Neuronal stem cell (in vitro differentiated cells): ENCODE measurements at regions not wholly inside any gene's neighbourhood (a gene's known extent, or its start where the extent isn't known, plus 50 kb on each side); places are given as distances from the start of the nearest gene placed in this dataset.
A peak's percentile ranks its signal among the peaks of the same experiment; 100 is the strongest.

Source experiments
- DNase-seq: peaks from one replicate; pipeline ENCODE4 v3.0.0-alpha.2; 2013; ENCODE audit warnings: low spot score
- H2AFZ ChIP-seq: one replicate; pipeline ENCODE4 v1.6.1; 2013; ENCODE audit warnings: mild to moderate bottlenecking, low read length, inconsistent platforms
- H2AK5ac ChIP-seq: 2 replicates; pipeline ENCODE4 v1.6.1; 2013; ENCODE audit warnings: low read depth, mild to moderate bottlenecking, inconsistent platforms, low read length, moderate library complexity, mixed read lengths
- H2BK120ac ChIP-seq: 2 replicates; pipeline ENCODE4 v1.6.1; 2013; ENCODE audit warnings: low read depth, mild to moderate bottlenecking, inconsistent platforms, low read length, moderate library complexity, mixed read lengths
- H2BK12ac ChIP-seq: one replicate; pipeline ENCODE4 v1.6.1; 2013; ENCODE audit warnings: low read length, inconsistent platforms
- H2BK15ac ChIP-seq: 2 replicates; pipeline ENCODE4 v1.6.1; 2013; ENCODE audit warnings: mild to moderate bottlenecking, low read length, inconsistent platforms, mixed read lengths
- H2BK5ac ChIP-seq: one replicate; pipeline ENCODE4 v1.6.1; 2013; ENCODE audit warnings: inconsistent platforms, mild to moderate bottlenecking, low read length, moderate library complexity
- H3K14ac ChIP-seq: one replicate; pipeline ENCODE4 v1.6.1; 2013; ENCODE audit warnings: low read length, inconsistent platforms
- H3K18ac ChIP-seq: 2 replicates; pipeline ENCODE4 v1.6.1; 2013; ENCODE audit warnings: low read length, inconsistent platforms
- H3K23ac ChIP-seq: 2 replicates; pipeline ENCODE4 v1.6.1; 2013; ENCODE audit warnings: low read depth, mild to moderate bottlenecking, mixed read lengths, low read length, inconsistent platforms; ENCODE audit not compliant: poor library complexity
- H3K27ac ChIP-seq: replicated peaks from 3 replicates; pipeline ENCODE4 v1.5.1; 2013; ENCODE audit warnings: low read length, inconsistent platforms
- H3K27me3 ChIP-seq, 3 experiments: 2 replicates each; pipeline ENCODE4 v1.6.1; 2013; ENCODE audit warnings: low read length in 3 of 3, mild to moderate bottlenecking in 2 of 3, inconsistent platforms in 1 of 3, low read depth in 1 of 3, mixed read lengths in 1 of 3, moderate library complexity in 1 of 3; ENCODE audit not compliant: control insufficient read depth in 3 of 3, insufficient read depth in 3 of 3
- H3K36me3 ChIP-seq, 2 donors: replicated peaks in 1 of 2; 2 replicates each; pipeline ENCODE4 v1.6.1; 2013; ENCODE audit warnings: low read length in 2 of 2; ENCODE audit not compliant: control insufficient read depth in 2 of 2, insufficient read depth in 2 of 2
- H3K4ac ChIP-seq: 2 replicates; pipeline ENCODE4 v1.6.1; 2013; ENCODE audit warnings: inconsistent platforms, mild to moderate bottlenecking, low read length, moderate library complexity
- H3K4me1 ChIP-seq, 2 donors: 1 replicate in 1 of 2; 2 replicates in 1 of 2; pipeline ENCODE4 v1.6.1; 2013; ENCODE audit warnings: low read length in 2 of 2, low read depth in 1 of 2; ENCODE audit not compliant: control insufficient read depth in 2 of 2, insufficient read depth in 1 of 2
- H3K4me2 ChIP-seq: one replicate; pipeline ENCODE4 v1.6.1; 2013; ENCODE audit warnings: mild to moderate bottlenecking, low read length, inconsistent platforms; ENCODE audit not compliant: insufficient read depth, poor library complexity, severe bottlenecking
- H3K4me3 ChIP-seq, 2 donors: 2 replicates each; pipeline ENCODE4 v1.5.1; 2013; ENCODE audit warnings: low read length in 2 of 2, mild to moderate bottlenecking in 2 of 2, inconsistent platforms in 1 of 2, moderate library complexity in 1 of 2
- H3K79me1 ChIP-seq: one replicate; pipeline ENCODE4 v1.6.1; 2013; ENCODE audit warnings: low read depth, mild to moderate bottlenecking, inconsistent platforms, low read length, moderate library complexity
- H3K9ac ChIP-seq: one replicate; pipeline ENCODE4 v1.6.1; 2013; ENCODE audit warnings: mild to moderate bottlenecking, low read depth, low read length, inconsistent platforms; ENCODE audit not compliant: poor library complexity
- H3K9me3 ChIP-seq, 2 donors: replicated peaks in 1 of 2; 2 replicates each; pipeline versions ENCODE3 to v1.6.1; 2013; ENCODE audit warnings: low read length in 2 of 2, mild to moderate bottlenecking in 2 of 2, inconsistent platforms in 1 of 2, low read depth in 1 of 2, mixed read lengths in 1 of 2, moderate library complexity in 1 of 2; ENCODE audit not compliant: control insufficient read depth in 2 of 2, insufficient read depth in 1 of 2
- H4K8ac ChIP-seq: one replicate; pipeline ENCODE4 v1.6.1; 2013; ENCODE audit warnings: low read depth, mild to moderate bottlenecking, inconsistent platforms, low read length, moderate library complexity
- H4K91ac ChIP-seq: one replicate; pipeline ENCODE4 v1.6.1; 2013; ENCODE audit warnings: low read length, low read depth, mild to moderate bottlenecking, inconsistent platforms; ENCODE audit not compliant: poor library complexity
- WGBS, 2 donors: extraction: QIAGEN DNeasy Blood & Tissue Kit; methylation state at CpG; one replicate each; pipeline ENCODE4 v1.1.7; 2013; ENCODE audit warnings: missing lambda C conversion rate in 2 of 2, mixed read lengths in 1 of 2; ENCODE audit not compliant: insufficient read length in 2 of 2, insufficient replicate concordance in 1 of 2; ENCODE audit errors: extremely low coverage in 2 of 2; 5-methylcytosine and 5-hydroxymethylcytosine counted together

- Histone ChIP-seq H3K14ac (no peak overlapping the region), H3K18ac (no peak overlapping the region), H3K4me3 (no peak overlapping the region), H2BK5ac (no peak overlapping the region), H3K4ac (no peak overlapping the region), H3K4me1 (peaks cover 2 to 7% of the 10 kb centered on the region in 2 donors), H3K27ac (no peak overlapping the region), H2BK120ac (no peak overlapping the region), H3K79me1 (no peaks in the 10 kb centered on the region), H3K36me3 (no peaks in the 10 kb centered on the region), H2AK5ac (no peak overlapping the region), H2BK15ac (no peak overlapping the region), H4K91ac (no peak overlapping the region), H3K9me3 (no peaks in the 10 kb centered on the region), H2BK12ac (no peak overlapping the region), H3K23ac (no peak overlapping the region), H3K27me3 (no peaks in the 10 kb centered on the region), H4K8ac (no peak overlapping the region), H3K9ac (no peak overlapping the region), H2AFZ (no peak overlapping the region), H3K4me2 (no peak overlapping the region)
- no peak for DNase-seq
- no CpG with 5 or more reads among the region's 2 CpGs for WGBS, 2 donors
These were observed 301.1 kb downstream of the MAN2A1 start for GRCh38 chr5:109990723-109991359.

GRCh38 chr5:109992264-109992915 is 302.7 kb downstream of the MAN2A1 start:
- DNase-seq = no peak
- no peak overlapping the region for H3K14ac ChIP-seq
- H3K27me3 ChIP-seq = no peaks in the 10 kb centered on the region
- no peak overlapping the region for H3K18ac ChIP-seq
- no peak overlapping the region for H2BK5ac ChIP-seq
- no peak overlapping the region for H3K4ac ChIP-seq
- H2AK5ac ChIP-seq = no peak overlapping the region
- no peaks in the 10 kb centered on the region for H3K79me1 ChIP-seq
- H3K27ac ChIP-seq = no peak overlapping the region
- no peak overlapping the region for H4K91ac ChIP-seq
- no peak overlapping the region for H3K23ac ChIP-seq
- no CpG with 5 or more reads among the region's 9 CpGs for WGBS, 2 donors
- H2BK15ac ChIP-seq = no peak overlapping the region
- peaks cover 5 to 10% of the 10 kb centered on the region in 2 donors for H3K4me1 ChIP-seq
- H3K4me2 ChIP-seq = no peak overlapping the region
- peak overlapping the region; percentile 65 for H2AFZ ChIP-seq
- H2BK120ac ChIP-seq = no peak overlapping the region
- H3K9ac ChIP-seq = no peak overlapping the region
- no peak overlapping the region for H3K4me3 ChIP-seq
- H3K36me3 ChIP-seq = no peaks in the 10 kb centered on the region
- H2BK12ac ChIP-seq = no peak overlapping the region
- no peaks in the 10 kb centered on the region for H3K9me3 ChIP-seq
- H4K8ac ChIP-seq = no peak overlapping the region

GRCh38 chr5:109994135-109994534 is 304.4 kb downstream of the MAN2A1 start:
- H3K9me3 ChIP-seq = peaks cover 0 to 2% of the 10 kb centered on the region in 2 donors
- no peak overlapping the region for H3K4me2 ChIP-seq
- no peak overlapping the region for H3K14ac ChIP-seq
- no peak overlapping the region for H3K27ac ChIP-seq
- H3K36me3 ChIP-seq = no peaks in the 10 kb centered on the region
- WGBS, 2 donors = no CpG with 5 or more reads among the region's 2 CpGs
- H2BK5ac ChIP-seq = no peak overlapping the region
- no peak overlapping the region for H3K4me3 ChIP-seq
- H3K4ac ChIP-seq = no peak overlapping the region
- no peak overlapping the region for H2BK15ac ChIP-seq
- H3K18ac ChIP-seq = no peak overlapping the region
- peaks cover 5 to 10% of the 10 kb centered on the region in 2 donors for H3K4me1 ChIP-seq
- no peak overlapping the region for H2AK5ac ChIP-seq
- H2AFZ ChIP-seq = no peak overlapping the region
- no peak overlapping the region for H3K9ac ChIP-seq
- no peaks in the 10 kb centered on the region for H3K27me3 ChIP-seq
- H4K91ac ChIP-seq = no peak overlapping the region
- no peak overlapping the region for H2BK120ac ChIP-seq
- no peak overlapping the region for H2BK12ac ChIP-seq
- no peak for DNase-seq
- H3K23ac ChIP-seq = no peak overlapping the region
- H3K79me1 ChIP-seq = no peaks in the 10 kb centered on the region
- no peak overlapping the region for H4K8ac ChIP-seq

GRCh38 chr5:109996246-109996645 is 306.5 kb downstream of the MAN2A1 start:
- no peak overlapping the region for H2BK120ac ChIP-seq
- H2BK12ac ChIP-seq = no peak overlapping the region
- H3K79me1 ChIP-seq = no peaks in the 10 kb centered on the region
- no peak overlapping the region for H3K4ac ChIP-seq
- DNase-seq = no peak
- no peak overlapping the region for H2AK5ac ChIP-seq
- H2BK5ac ChIP-seq = no peak overlapping the region
- no peak overlapping the region for H3K4me3 ChIP-seq
- WGBS, 2 donors = no CpG with 5 or more reads among the region's 2 CpGs
- no peak overlapping the region for H3K18ac ChIP-seq
- H3K36me3 ChIP-seq = no peaks in the 10 kb centered on the region
- no peak overlapping the region for H3K14ac ChIP-seq
- H2AFZ ChIP-seq = peak overlapping the region; percentile 63
- no peak overlapping the region for H3K27ac ChIP-seq
- H3K27me3 ChIP-seq = no peaks in the 10 kb centered on the region
- no peak overlapping the region for H3K4me2 ChIP-seq
- H3K4me1 ChIP-seq = peaks cover 7 to 10% of the 10 kb centered on the region in 2 donors
- no peak overlapping the region for H2BK15ac ChIP-seq
- H3K23ac ChIP-seq = no peak overlapping the region
- no peak overlapping the region for H4K91ac ChIP-seq
- peaks cover 0 to 2% of the 10 kb centered on the region in 2 donors for H3K9me3 ChIP-seq
- H4K8ac ChIP-seq = no peak overlapping the region
- H3K9ac ChIP-seq = no peak overlapping the region
